Activated T-helper 17 cell treated with anti-CD3 and anti-CD28 coated beads, Interleukin-2, amount 50 U/mL, for 72 hours (primary cell): ENCODE measurements at regions not wholly inside any gene's neighbourhood (a gene's known extent, or its start where the extent isn't known, plus 50 kb on each side); places are given as distances from the start of the nearest gene placed in this dataset.
"Not testable (repeated sequence)": the region's sequence is repeated elsewhere in the genome, so short reads cannot be mapped to it uniquely, and the experiment has no call there.

Source experiments
- ATAC-seq: fragments of 150-1000 bp; cut with Tn5 transposase; replicated peaks from 2 replicates; pipeline ENCODE4 v1.10.0; 2021; ENCODE audit warnings: mild to moderate bottlenecking, moderate library complexity
- H3K27ac Mint-ChIP-seq: one replicate; pipeline ENCODE4 v1.8.0; 2022; ENCODE audit warnings: mixed read lengths
- H3K27me3 Mint-ChIP-seq: one replicate; pipeline ENCODE4 v1.8.0; 2022; ENCODE audit warnings: mixed read lengths
- H3K36me3 Mint-ChIP-seq: one replicate; pipeline ENCODE4 v1.8.0; 2022; ENCODE audit warnings: low read depth, mild to moderate bottlenecking, mixed read lengths
- H3K4me1 Mint-ChIP-seq: one replicate; pipeline ENCODE4 v1.8.0; 2022; ENCODE audit warnings: mixed read lengths
- H3K4me3 Mint-ChIP-seq: one replicate; pipeline ENCODE4 v1.8.0; 2022; ENCODE audit warnings: mild to moderate bottlenecking, mixed read lengths
- H3K9me3 Mint-ChIP-seq: one replicate; pipeline ENCODE4 v1.8.0; 2022; ENCODE audit warnings: mixed read lengths

DNA sequence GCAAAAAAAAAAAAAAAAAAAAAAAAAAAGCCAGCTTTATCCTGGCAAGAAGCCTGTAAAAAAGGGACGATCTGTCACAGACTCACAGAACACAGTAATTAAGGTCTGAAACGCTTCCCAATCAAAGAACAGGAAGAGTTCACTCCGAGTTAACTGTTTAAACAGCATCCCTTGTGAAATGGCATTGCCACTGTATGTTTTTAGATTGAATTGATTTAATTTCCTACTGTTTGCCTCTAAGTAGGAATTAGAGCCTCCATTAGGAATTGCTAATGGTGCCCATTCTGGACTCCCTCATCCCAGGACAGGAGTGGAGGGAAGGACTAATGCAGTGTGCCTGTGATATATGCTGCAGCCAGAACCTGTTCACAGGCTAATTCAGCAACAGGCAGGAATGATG is 370.8 kb downstream of the RWDD3 start:
- no peaks in the 10 kb centered on the region for H3K36me3 Mint-ChIP-seq
- peaks cover 23% of the 10 kb centered on the region for H3K9me3 Mint-ChIP-seq
- H3K27me3 Mint-ChIP-seq, result no peaks in the 10 kb centered on the region
- no peaks in the 10 kb centered on the region for H3K4me1 Mint-ChIP-seq
- ATAC-seq, result no peak
- no peak overlapping the region for H3K27ac Mint-ChIP-seq
- no peak overlapping the region for H3K4me3 Mint-ChIP-seq

DNA sequence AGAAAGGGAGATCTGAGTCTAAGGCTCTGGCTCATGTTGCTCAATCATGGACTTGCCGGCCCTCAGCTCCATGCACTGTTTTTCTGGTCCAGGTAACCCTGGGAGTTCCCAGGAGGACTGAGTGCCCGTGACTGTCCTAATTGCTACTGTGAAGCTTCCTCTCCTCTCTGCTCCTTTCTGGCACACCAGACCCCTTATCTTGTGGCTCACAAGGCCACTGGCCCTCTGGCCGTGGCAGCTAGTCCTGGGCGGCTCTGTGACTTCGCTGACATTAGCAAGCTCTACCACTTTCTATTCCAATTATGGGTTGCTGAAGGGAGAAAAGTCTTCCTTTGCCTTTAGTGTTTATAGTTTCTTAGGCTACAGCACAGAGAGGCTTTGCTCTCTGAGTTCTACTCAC is 380.2 kb downstream of the RWDD3 start:
- no peaks in the 10 kb centered on the region for H3K36me3 Mint-ChIP-seq
- no peak overlapping the region for H3K4me3 Mint-ChIP-seq
- H3K27me3 Mint-ChIP-seq, result no peaks in the 10 kb centered on the region

DNA sequence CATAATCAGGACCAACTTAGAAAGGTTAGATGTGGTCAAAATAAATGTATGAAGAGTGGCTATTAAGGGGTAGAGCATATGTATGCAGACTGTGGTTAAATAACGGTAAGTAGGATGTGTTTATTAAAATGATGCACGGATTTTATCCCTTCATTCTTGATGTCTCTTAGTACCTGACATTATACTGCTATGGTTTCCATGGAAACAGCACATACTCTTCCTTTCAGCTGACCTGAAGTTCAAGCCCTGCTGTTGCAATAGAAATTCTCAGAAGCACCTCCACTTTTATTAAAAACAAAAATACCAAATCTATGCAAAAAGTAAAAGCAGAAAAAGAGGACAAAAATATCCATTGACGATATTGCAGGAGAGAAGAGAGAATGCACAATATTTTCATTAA is 381.4 kb downstream of the RWDD3 start:
- no peak overlapping the region for H3K4me3 Mint-ChIP-seq
- no peaks in the 10 kb centered on the region for H3K4me1 Mint-ChIP-seq
- no peaks in the 10 kb centered on the region for H3K36me3 Mint-ChIP-seq
- no peak for ATAC-seq
- H3K27me3 Mint-ChIP-seq, result no peaks in the 10 kb centered on the region
- no peak overlapping the region for H3K27ac Mint-ChIP-seq
- H3K9me3 Mint-ChIP-seq, result peaks cover 3% of the 10 kb centered on the region

More for the DNA sequence above, 380.2 kb downstream of the RWDD3 start:
- Mint-ChIP-seq H3K9me3 (peaks cover 6% of the 10 kb centered on the region), H3K4me1 (no peaks in the 10 kb centered on the region), H3K27ac (no peak overlapping the region)
- no peak for ATAC-seq

DNA sequence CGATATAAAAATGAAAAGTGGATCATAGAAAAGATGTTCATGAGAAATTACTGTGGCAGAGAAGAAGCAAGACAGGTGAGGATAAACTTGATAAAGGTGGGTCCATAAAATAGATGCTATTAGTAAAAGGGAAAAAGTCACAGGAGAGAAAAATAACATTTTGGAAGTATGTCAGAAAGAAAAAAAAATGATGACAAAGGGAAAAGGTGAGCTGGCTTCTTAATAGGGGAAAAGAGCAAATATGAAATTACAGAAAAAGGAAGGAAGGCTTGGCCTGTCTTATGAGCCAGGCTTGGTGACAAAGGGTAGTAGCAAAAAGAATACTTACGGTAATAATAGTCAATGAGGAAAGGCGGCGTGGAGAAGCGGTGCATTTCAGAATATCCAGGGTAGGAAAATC is 386.1 kb downstream of the RWDD3 start:
- ATAC-seq, result no peak
- Mint-ChIP-seq H3K9me3 (no peaks in the 10 kb centered on the region), H3K36me3 (no peaks in the 10 kb centered on the region), H3K4me1 (no peaks in the 10 kb centered on the region), H3K27ac (no peak overlapping the region), H3K4me3 (no peak overlapping the region), H3K27me3 (no peaks in the 10 kb centered on the region)

DNA sequence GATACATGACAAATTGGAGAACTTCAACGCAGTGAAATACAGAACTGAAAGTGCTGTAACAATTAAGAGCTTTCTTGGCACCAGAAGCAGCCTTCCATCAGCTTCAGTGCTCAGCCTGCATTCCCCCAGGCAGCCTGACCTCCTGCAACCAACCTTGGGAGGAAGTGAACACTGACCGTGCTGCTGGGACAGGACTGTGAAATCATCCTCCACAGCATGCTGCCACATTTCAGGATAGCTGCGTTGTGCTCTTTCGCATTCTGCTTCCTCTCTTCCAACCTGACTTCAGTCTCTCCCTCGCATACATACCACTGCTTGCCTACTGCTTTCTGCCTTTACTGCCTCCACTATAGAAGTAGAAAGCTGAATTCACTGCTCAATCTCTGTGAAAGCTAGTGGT is 388.6 kb downstream of the RWDD3 start:
- Mint-ChIP-seq H3K4me1 (no peaks in the 10 kb centered on the region), H3K36me3 (no peaks in the 10 kb centered on the region), H3K9me3 (peaks cover 1% of the 10 kb centered on the region), H3K27me3 (no peaks in the 10 kb centered on the region), H3K27ac (no peak overlapping the region), H3K4me3 (no peak overlapping the region)
- no peak for ATAC-seq

DNA sequence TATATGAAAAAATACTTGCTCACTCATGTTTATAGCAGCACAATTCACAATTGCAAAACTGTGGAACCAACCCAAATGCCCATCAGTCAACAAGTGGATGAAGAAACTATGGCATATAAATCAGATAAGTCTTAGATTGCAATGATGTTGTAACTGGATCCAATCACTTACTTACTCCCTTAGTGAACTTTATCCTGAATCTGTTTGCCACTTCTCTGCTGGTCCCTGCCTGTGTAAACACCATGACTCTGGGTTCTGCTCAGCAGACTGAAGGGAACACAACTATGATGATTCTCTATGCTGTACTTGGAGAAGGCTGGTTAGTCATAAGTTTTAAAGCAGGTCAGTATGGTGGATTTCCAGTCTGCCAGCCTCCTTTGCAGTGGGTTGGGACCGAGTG is 391.2 kb downstream of the RWDD3 start:
- Mint-ChIP-seq H3K27ac (no peak overlapping the region), H3K9me3 (peaks cover 4% of the 10 kb centered on the region), H3K4me3 (no peak overlapping the region), H3K36me3 (no peaks in the 10 kb centered on the region), H3K4me1 (no peaks in the 10 kb centered on the region), H3K27me3 (no peaks in the 10 kb centered on the region)
- ATAC-seq, result no peak

DNA sequence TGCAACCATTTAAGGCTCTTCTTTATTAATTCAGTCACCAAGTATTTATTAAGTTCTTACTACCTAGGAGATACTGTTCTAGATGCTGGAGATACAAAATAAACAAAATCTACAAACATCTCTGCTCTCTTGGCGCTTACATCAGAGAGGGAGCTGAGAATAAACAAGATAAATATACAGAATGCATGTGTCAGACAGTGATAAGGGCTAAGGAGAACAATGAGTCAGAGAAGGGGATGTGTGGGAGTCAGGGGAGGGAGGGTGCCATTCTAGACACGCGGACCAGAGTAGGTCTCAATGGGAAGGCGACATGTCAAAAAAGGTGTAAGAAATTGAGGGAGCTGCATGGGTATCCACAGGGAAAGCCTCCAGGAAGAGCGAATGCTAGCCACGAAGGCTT is 393.2 kb downstream of the RWDD3 start:
- no peaks in the 10 kb centered on the region for H3K27me3 Mint-ChIP-seq
- peaks cover 4% of the 10 kb centered on the region for H3K9me3 Mint-ChIP-seq
- H3K4me3 Mint-ChIP-seq, result no peak overlapping the region
- no peaks in the 10 kb centered on the region for H3K36me3 Mint-ChIP-seq
- no peaks in the 10 kb centered on the region for H3K4me1 Mint-ChIP-seq
- ATAC-seq, result no peak
- no peak overlapping the region for H3K27ac Mint-ChIP-seq

DNA sequence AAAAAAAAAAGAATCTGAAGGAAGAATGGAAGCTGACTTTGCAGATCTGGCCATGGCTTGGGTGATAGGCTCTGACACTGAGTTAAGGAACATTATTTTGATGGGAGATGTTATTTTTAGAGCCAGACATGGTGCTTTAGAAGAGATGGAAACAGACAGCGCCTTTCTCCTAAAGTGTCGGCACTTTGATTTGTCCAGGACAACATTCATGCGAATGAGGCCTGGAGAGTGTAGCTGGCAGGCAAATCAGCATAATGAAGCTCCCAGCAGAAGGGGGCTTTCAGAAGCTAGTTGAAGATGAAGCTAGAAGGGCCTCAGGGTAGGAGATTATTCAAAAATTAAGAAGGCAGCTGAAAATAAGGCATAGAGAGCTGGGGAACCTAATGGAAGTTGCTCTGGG is 397.7 kb downstream of the RWDD3 start:
- H3K27me3 Mint-ChIP-seq, result no peaks in the 10 kb centered on the region
- H3K9me3 Mint-ChIP-seq, result peaks cover 8% of the 10 kb centered on the region
- no peak overlapping the region for H3K4me3 Mint-ChIP-seq
- no peak overlapping the region for H3K27ac Mint-ChIP-seq
- H3K4me1 Mint-ChIP-seq, result no peaks in the 10 kb centered on the region
- ATAC-seq, result no peak
- H3K36me3 Mint-ChIP-seq, result no peaks in the 10 kb centered on the region

DNA sequence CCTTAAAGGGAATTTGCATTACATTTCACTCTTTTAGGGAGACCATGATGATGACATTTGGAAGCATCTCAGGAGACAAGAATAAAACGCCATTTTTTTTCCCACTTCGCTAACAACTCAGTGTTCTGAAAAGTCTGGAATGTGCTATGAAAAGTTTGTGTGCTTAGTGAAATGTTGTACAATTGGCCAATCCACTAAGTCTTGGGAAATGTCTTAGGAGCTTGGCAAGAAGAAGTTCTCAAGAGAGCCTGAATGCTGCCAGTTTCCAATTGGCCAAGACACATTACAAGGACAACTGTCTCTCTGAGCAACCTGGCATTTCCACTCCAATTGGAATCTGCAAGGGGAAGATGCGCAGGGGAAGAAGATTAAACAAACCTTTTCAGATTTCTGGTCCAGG is 401.8 kb downstream of the RWDD3 start:
- Mint-ChIP-seq H3K4me1 (no peaks in the 10 kb centered on the region), H3K27ac (no peak overlapping the region), H3K36me3 (no peaks in the 10 kb centered on the region), H3K9me3 (peaks cover 7% of the 10 kb centered on the region), H3K4me3 (no peak overlapping the region), H3K27me3 (no peaks in the 10 kb centered on the region)
- ATAC-seq, result no peak

DNA sequence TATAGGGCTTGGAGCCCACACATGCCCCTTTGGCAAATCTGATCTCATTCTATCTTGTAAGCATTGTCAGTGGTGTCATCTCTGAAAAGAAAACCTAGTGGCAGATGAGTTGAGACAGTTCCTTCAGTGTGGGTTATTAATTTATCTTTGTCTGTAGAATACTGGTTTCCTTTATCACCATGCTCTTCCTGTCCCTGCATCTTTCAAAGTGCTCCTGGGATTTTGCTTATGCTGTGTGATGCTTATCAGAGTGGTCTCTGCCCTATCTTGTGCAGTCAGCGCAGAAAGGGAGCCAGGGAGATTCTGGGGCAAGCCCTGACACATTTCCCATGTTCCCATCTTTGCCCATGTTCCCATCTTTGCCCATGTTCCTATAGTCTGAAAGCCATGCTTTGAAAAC is 402.9 kb downstream of the RWDD3 start:
- no peak overlapping the region for H3K27ac Mint-ChIP-seq
- H3K4me1 Mint-ChIP-seq, result no peaks in the 10 kb centered on the region
- H3K27me3 Mint-ChIP-seq, result no peaks in the 10 kb centered on the region
- H3K9me3 Mint-ChIP-seq, result peaks cover 7% of the 10 kb centered on the region
- H3K4me3 Mint-ChIP-seq, result no peak overlapping the region
- no peaks in the 10 kb centered on the region for H3K36me3 Mint-ChIP-seq
- no peak for ATAC-seq

DNA sequence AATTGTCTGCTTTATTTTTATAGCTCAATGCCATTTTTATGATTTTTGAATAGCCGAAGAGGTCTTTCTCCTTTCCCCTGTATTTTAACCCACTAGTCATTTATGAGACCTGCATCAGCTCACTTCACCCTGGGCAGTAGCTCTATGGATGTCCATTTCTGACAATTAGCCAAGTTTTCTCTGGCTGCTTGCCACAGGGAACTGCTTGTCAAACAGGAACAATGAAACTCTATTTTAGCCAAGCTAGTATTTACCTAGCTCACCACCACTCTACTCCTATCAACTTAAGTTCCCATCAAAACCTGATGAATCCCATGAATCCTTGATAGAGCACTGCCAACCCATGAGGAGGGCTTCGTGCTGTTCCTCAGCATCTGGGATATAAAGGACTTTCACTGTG is 406.7 kb downstream of the RWDD3 start:
- H3K27ac Mint-ChIP-seq, result no peak overlapping the region
- H3K27me3 Mint-ChIP-seq, result no peaks in the 10 kb centered on the region
- ATAC-seq, result no peak
- H3K4me3 Mint-ChIP-seq, result no peak overlapping the region
- no peaks in the 10 kb centered on the region for H3K4me1 Mint-ChIP-seq
- no peaks in the 10 kb centered on the region for H3K36me3 Mint-ChIP-seq
- H3K9me3 Mint-ChIP-seq, result peaks cover 13% of the 10 kb centered on the region

DNA sequence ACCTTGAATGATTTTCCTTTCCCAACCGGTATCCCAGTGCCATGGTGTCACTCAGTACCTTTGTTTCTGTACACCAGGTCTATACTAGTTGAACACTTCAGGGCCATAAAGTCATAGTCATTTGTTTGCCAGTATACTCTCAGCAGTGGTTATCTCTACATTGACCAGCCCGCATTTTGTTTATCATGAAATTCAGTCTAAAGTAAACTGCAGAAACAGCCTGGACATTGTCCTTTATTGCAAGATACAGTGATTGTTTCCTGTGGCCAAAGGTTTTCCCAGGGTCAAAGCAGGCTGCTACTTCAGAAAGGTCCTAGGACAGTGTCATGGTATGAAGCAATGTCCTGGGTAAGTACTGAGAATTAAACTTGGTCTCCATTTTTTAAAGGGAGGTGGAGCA is 407.4 kb downstream of the RWDD3 start:
- no peak for ATAC-seq
- Mint-ChIP-seq H3K27ac (no peak overlapping the region), H3K36me3 (no peaks in the 10 kb centered on the region), H3K4me3 (no peak overlapping the region), H3K4me1 (no peaks in the 10 kb centered on the region), H3K9me3 (peaks cover 13% of the 10 kb centered on the region), H3K27me3 (no peaks in the 10 kb centered on the region)

DNA sequence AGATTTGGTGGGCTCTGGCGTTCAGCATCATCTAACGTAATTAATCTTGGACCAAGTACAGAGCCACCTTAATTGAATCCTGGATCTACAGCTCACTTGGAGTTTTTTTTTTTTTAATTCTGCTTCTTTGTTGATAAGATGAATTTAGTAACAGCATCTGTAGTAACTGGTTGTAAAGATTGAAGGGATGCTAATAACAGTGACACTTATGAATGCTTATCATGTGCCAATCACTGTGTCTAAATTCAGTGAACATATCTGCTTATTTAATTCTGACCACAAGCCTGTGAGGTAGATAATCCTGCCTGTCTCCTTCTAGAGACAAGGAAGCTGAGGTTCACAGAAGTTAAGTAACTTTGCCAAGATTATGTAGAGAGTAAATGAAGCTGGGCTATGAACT is 408.0 kb downstream of the RWDD3 start:
- peaks cover 18% of the 10 kb centered on the region for H3K9me3 Mint-ChIP-seq
- H3K36me3 Mint-ChIP-seq, result no peaks in the 10 kb centered on the region
- H3K27me3 Mint-ChIP-seq, result no peaks in the 10 kb centered on the region
- no peak overlapping the region for H3K27ac Mint-ChIP-seq
- H3K4me3 Mint-ChIP-seq, result no peak overlapping the region
- H3K4me1 Mint-ChIP-seq, result no peaks in the 10 kb centered on the region
- ATAC-seq, result no peak

DNA sequence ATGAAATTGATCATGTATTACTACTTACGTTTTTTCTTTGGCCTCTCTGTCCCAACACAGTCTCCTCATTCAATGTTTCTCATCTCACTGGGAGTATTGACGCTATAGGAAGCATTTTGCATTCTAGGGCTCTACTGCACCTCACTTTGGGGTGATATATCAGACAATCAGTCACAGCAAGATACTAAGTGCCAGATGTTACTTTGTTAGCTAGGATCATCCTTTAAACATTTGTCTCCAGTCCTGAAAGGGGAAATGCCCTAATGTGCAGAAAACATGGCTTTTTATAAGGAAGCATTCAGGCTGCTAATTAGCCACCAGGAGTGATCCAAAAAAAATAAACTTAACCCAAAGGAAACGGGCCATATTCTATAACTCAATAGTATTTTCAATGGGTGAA is 409.1 kb downstream of the RWDD3 start:
- peaks cover 18% of the 10 kb centered on the region for H3K9me3 Mint-ChIP-seq
- ATAC-seq, result no peak
- no peaks in the 10 kb centered on the region for H3K4me1 Mint-ChIP-seq
- H3K4me3 Mint-ChIP-seq, result no peak overlapping the region
- no peaks in the 10 kb centered on the region for H3K36me3 Mint-ChIP-seq
- no peak overlapping the region for H3K27ac Mint-ChIP-seq
- H3K27me3 Mint-ChIP-seq, result no peaks in the 10 kb centered on the region

DNA sequence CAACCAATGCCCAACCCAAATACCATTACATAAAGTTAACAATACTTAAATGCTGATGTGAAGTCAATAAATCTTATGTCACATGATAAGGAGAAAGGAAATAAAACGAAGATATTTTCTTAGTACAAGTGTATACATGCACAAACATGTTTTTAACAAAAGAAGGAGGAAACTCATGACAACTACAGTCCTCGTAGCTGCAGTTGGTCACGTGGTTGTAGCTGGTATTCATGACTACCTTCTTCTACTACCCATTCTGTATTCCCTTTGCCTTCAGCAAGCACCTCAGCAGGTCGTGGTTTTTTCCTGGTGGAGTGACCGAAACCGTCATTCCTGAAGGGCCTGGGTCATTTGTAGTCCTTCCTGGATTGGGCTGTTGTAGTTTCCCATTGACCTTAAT is 411.1 kb downstream of the RWDD3 start:
- H3K4me1 Mint-ChIP-seq, H3K4me3 Mint-ChIP-seq, H3K36me3 Mint-ChIP-seq, H3K27me3 Mint-ChIP-seq, ATAC-seq, H3K27ac Mint-ChIP-seq: not testable (repeated sequence)
- peaks cover 18% of the 10 kb centered on the region for H3K9me3 Mint-ChIP-seq

DNA sequence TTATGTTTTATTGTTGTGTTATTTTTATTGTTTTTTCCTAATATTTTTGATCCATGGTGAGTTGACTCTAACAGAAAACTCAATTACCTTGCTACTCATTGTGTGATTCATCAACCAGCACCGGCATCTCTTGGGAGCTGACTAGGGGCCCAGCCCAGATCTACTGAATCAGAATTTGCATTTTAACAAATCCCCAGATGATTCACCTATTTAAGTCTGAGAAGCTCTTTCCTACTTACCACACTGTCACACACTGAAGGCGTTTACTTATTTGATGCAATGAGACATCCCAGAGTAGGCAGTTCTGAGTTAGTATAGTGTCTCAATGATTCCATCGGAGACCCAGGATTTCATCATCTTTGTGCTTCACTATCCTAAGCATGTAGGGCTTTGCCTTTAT is 416.6 kb downstream of the RWDD3 start:
- H3K27me3 Mint-ChIP-seq, result no peaks in the 10 kb centered on the region
- H3K36me3 Mint-ChIP-seq, result no peaks in the 10 kb centered on the region
- H3K4me3 Mint-ChIP-seq, result no peak overlapping the region
- H3K27ac Mint-ChIP-seq, result no peak overlapping the region
- H3K4me1 Mint-ChIP-seq, result no peaks in the 10 kb centered on the region
- peak; percentile 18 for ATAC-seq
- peaks cover 8% of the 10 kb centered on the region for H3K9me3 Mint-ChIP-seq
